NCI-H446 treated with DMSO at 0.1 percent for 48 hours (cell line): ENCODE measurements at regions not wholly inside any gene's neighbourhood (a gene's known extent, or its start where the extent isn't known, plus 50 kb on each side); places are given as distances from the start of the nearest gene placed in this dataset.
"Not testable (repeated sequence)": the region's sequence is repeated elsewhere in the genome, so short reads cannot be mapped to it uniquely, and the experiment has no call there.

ENCODE experiments used
- DNase-seq: peaks from one replicate; lab custom pipeline; 2025; lab: John Stamatoyannopoulos, UW

- DNase-seq, result no peak
These were observed 423.7 kb upstream of the ACVR2A start for GRCh38 chr2:147420947-147421675.

- no peak for DNase-seq
These were observed 424.3 kb upstream of the ACVR2A start for GRCh38 chr2:147420517-147420916.

GRCh38 chr2:147416099-147416498 is 428.7 kb upstream of the ACVR2A start:
- DNase-seq, result no peak

GRCh38 chr2:147414656-147415055 is 430.2 kb upstream of the ACVR2A start:
- DNase-seq, result not testable (repeated sequence)

- no peak for DNase-seq
These were observed 436.5 kb upstream of the ACVR2A start for GRCh38 chr2:147408357-147408756.

GRCh38 chr2:147405651-147406050 is 439.2 kb upstream of the ACVR2A start:
- DNase-seq, result no peak

- no peak for DNase-seq
These were observed 445.8 kb upstream of the ACVR2A start for GRCh38 chr2:147398996-147399395.

- DNase-seq, result no peak
These were observed 446.5 kb upstream of the ACVR2A start for GRCh38 chr2:147398301-147398700.

- no peak for DNase-seq
These were observed 447.9 kb upstream of the ACVR2A start for GRCh38 chr2:147396890-147397289.

- DNase-seq, result no peak
These were observed 450.5 kb upstream of the ACVR2A start for GRCh38 chr2:147394179-147394790.

- DNase-seq, result no peak
These were observed 452.6 kb upstream of the ACVR2A start for GRCh38 chr2:147392180-147392579.

- no peak for DNase-seq
These were observed 454.4 kb upstream of the ACVR2A start for GRCh38 chr2:147390475-147390874.

- DNase-seq, result no peak
These were observed 455.6 kb upstream of the ACVR2A start for GRCh38 chr2:147389218-147389617.

- no peak for DNase-seq
These were observed 456.6 kb upstream of the ACVR2A start for GRCh38 chr2:147388217-147388616.

- DNase-seq, result no peak
These were observed 458.5 kb upstream of the ACVR2A start for GRCh38 chr2:147386284-147386683.

GRCh38 chr2:147385600-147385999 is 459.2 kb upstream of the ACVR2A start:
- DNase-seq, result no peak

- DNase-seq, result no peak
These were observed 460.2 kb upstream of the ACVR2A start for GRCh38 chr2:147384659-147385058.

- DNase-seq, result peak; percentile 94
These were observed 462.4 kb upstream of the ACVR2A start for GRCh38 chr2:147382322-147382948.

- no peak for DNase-seq
These were observed 466.4 kb upstream of the ACVR2A start for GRCh38 chr2:147378403-147378802.

GRCh38 chr2:147375073-147375472 is 469.8 kb upstream of the ACVR2A start:
- no peak for DNase-seq

- DNase-seq, result peak; percentile 98
These were observed 470.4 kb upstream of the ACVR2A start for GRCh38 chr2:147374423-147374811.

GRCh38 chr2:147373800-147374422 is 470.9 kb upstream of the ACVR2A start:
- DNase-seq, result no peak

GRCh38 chr2:147368306-147368705 is 476.5 kb upstream of the ACVR2A start:
- DNase-seq, result no peak
